Ovary (tissue), 7 donors: ENCODE measurements at regions not wholly inside any gene's neighbourhood (a gene's known extent, or its start where the extent isn't known, plus 50 kb on each side); places are given as distances from the start of the nearest gene placed in this dataset.

Source experiments
- DNase-seq, 5 donors: peaks; one replicate each; pipeline ENCODE4 v3.0.0-alpha.2; 2019 to 2020
- H3K27ac ChIP-seq, 2 donors: fragments of 200-600 bp; one replicate each; pipeline versions ENCODE4 v1.5.1 to v1.8.0; 2019 to 2022
- H3K27me3 ChIP-seq: fragments of 200-600 bp; one replicate; pipeline ENCODE4 v1.8.0; 2022
- H3K36me3 ChIP-seq: fragments of 200-600 bp; sonication (generic); one replicate; pipeline ENCODE4 v1.5.1; 2019
- H3K4me1 ChIP-seq: one replicate; pipeline ENCODE4 v1.8.1; 2013; ENCODE audit warnings: mild to moderate bottlenecking, moderate library complexity; ENCODE audit not compliant: insufficient read depth
- H3K4me3 ChIP-seq: fragments of 200-600 bp; sonication (generic); one replicate; pipeline ENCODE4 v1.5.1; 2017
- H3K9me3 ChIP-seq, 2 donors: fragments of 200-600 bp in 1 of 2; sonication (generic) in 1 of 2; one replicate each; pipeline versions ENCODE4 v1.5.1 to v1.8.1; 2013 to 2019; ENCODE audit warnings: mild to moderate bottlenecking in 1 of 2, moderate library complexity in 1 of 2
- CTCF ChIP-seq, 3 donors: fragments of 450-650 bp in 2 of 3; fragments of 200-600 bp in 1 of 3; IDR thresholded peaks; one replicate each; pipeline versions ENCODE4 v1.5.1 to v1.8.0; 2016 to 2022; ENCODE audit warnings: antibody characterized with exemption in 3 of 3, mild to moderate bottlenecking in 1 of 3
- EP300 ChIP-seq: sonication (generic); formaldehyde crosslinking; IDR thresholded peaks from one replicate; pipeline ENCODE4 v1.6.1; 2017; ENCODE audit warnings: antibody characterized with exemption
- POLR2A ChIP-seq: fragments of 450-650 bp; IDR thresholded peaks from one replicate; pipeline ENCODE4 v1.6.1; 2017; ENCODE audit warnings: antibody characterized with exemption, mild to moderate bottlenecking, moderate library complexity
- WGBS, 3 donors: extraction: QIAGEN DNeasy Blood & Tissue Kit in 1 of 3; methylation state at CpG; one replicate each; pipeline versions ENCODE4 v1.1.5 to v1.1.7; 2013 to 2017; 5-methylcytosine and 5-hydroxymethylcytosine counted together
- intact Hi-C, 4 donors: fragments of 100-400 bp; cut with DNase I; formaldehyde crosslinking; loops; one replicate each; pipeline versions ENCODE4 v1.11.0 to v1.15.1; 2022 to 2023
- donor health status: DM: no; HTN: no; CAD: no; lungs with moderate emphysema.
- donor health status: DM: no; HTN: no; CAD: no.
- donor health status: Bipolar disorder and iron deficiency.
- donor health status: DM: no; HTN: no; CAD: no.
- donor health status: DM: yes; HTN: yes; CAD: no.

GRCh38 chr5:86760661-86761060 lies 142.9 kb downstream of the COX7C start:
- Histone ChIP-seq H3K4me1 (no peaks in the 10 kb centered on the region), H3K27me3 (no peaks in the 10 kb centered on the region), H3K9me3 (no peaks in the 10 kb centered on the region), H3K36me3 (no peaks in the 10 kb centered on the region), H3K4me3 (no peak overlapping the region), H3K27ac (no peak overlapping the region)
- 10 to 27% (median 14%) methylated on average over 2 of the region's 2 CpGs for WGBS, 3 donors
- DNase-seq, result no peak
- intact Hi-C loops, result no loop called here
- no peak for TF ChIP-seq EP300
- TF ChIP-seq CTCF (IDR thresholded peaks at IDR 0.05), result no peak
- TF ChIP-seq POLR2A, result no peak

GRCh38 chr5:86763929-86764328 lies 146.2 kb downstream of the COX7C start:
- Histone ChIP-seq H3K36me3 (no peaks in the 10 kb centered on the region), H3K9me3 (no peaks in the 10 kb centered on the region), H3K4me1 (no peaks in the 10 kb centered on the region), H3K4me3 (no peak overlapping the region), H3K27ac (no peak overlapping the region), H3K27me3 (no peaks in the 10 kb centered on the region)
- TF ChIP-seq EP300 (no peak), POLR2A (no peak), CTCF (IDR thresholded peaks at IDR 0.05) (no peak)
- WGBS, 3 donors, result 71 to 86% (median 84%) methylated on average over 1 of the region's 1 CpG
- intact Hi-C loops, result no loop called here
- no peak for DNase-seq

GRCh38 chr5:86765778-86766502 lies 148.2 kb downstream of the COX7C start:
- Histone ChIP-seq H3K9me3 (no peaks in the 10 kb centered on the region), H3K27me3 (no peaks in the 10 kb centered on the region), H3K27ac (no peak overlapping the region), H3K36me3 (no peaks in the 10 kb centered on the region), H3K4me3 (no peak overlapping the region), H3K4me1 (no peaks in the 10 kb centered on the region)
- no peak for DNase-seq
- TF ChIP-seq EP300 (no peak), POLR2A (no peak), CTCF (IDR thresholded peaks at IDR 0.05) (no peak)
- intact Hi-C loops, result no loop called here
- WGBS, 3 donors, result 39 to 64% (median 45%) methylated on average over 3 of the region's 3 CpGs

- intact Hi-C loops, result no loop called here
Measured at GRCh38 chr5:86768699-86769202, 151.0 kb downstream of the COX7C start.

More at GRCh38 chr5:86768699-86769202, 151.0 kb downstream of the COX7C start:
- Histone ChIP-seq H3K4me1 (no peaks in the 10 kb centered on the region), H3K27ac (no peak overlapping the region), H3K9me3 (no peaks in the 10 kb centered on the region), H3K36me3 (no peaks in the 10 kb centered on the region), H3K4me3 (no peak overlapping the region), H3K27me3 (no peaks in the 10 kb centered on the region)
- 91 to 96% (median 91%) methylated on average over 2 of the region's 2 CpGs for WGBS, 3 donors
- no peak for DNase-seq
- no peak for TF ChIP-seq POLR2A
- TF ChIP-seq CTCF (IDR thresholded peaks at IDR 0.05), result no peak
- TF ChIP-seq EP300, result no peak
